Adrenal gland (tissue), 9 donors: ENCODE measurements at regions not wholly inside any gene's neighbourhood (a gene's known extent, or its start where the extent isn't known, plus 50 kb on each side); places are given as distances from the start of the nearest gene placed in this dataset.

Experiments used
- DNase-seq, 7 donors: peaks; one replicate each; pipeline ENCODE4 v3.0.0-alpha.2; 2019 to 2020
- H3K27ac ChIP-seq, 5 donors: fragments of 200-600 bp; sonication (generic) in 4 of 5; 1 replicate in 3 of 5; 2 replicates in 2 of 5; pipeline versions ENCODE4 v1.5.1 to v1.8.0; 2016 to 2020; ENCODE audit warnings: mild to moderate bottlenecking in 1 of 5
- H3K27me3 ChIP-seq: fragments of 200-600 bp; 2 replicates; pipeline ENCODE4 v1.8.0; 2021
- H3K36me3 ChIP-seq, 2 donors: fragments of 200-600 bp; replicated peaks in 1 of 2; 1 replicate in 1 of 2; 2 replicates in 1 of 2; pipeline versions ENCODE4 v1.5.1 to v1.8.0; 2018 to 2022
- H3K4me1 ChIP-seq, 2 donors: fragments of 200-600 bp; replicated peaks in 1 of 2; 1 replicate in 1 of 2; 2 replicates in 1 of 2; pipeline versions ENCODE4 v1.5.1 to v1.8.0; 2018 to 2021
- H3K4me3 ChIP-seq, 4 donors: fragments of 200-600 bp; sonication (generic) in 3 of 4; one replicate each; pipeline ENCODE4 v1.5.1; 2016 to 2018
- H3K9me3 ChIP-seq, 3 donors: fragments of 200-600 bp; sonication (generic) in 1 of 3; replicated peaks in 1 of 3; 1 replicate in 2 of 3; 2 replicates in 1 of 3; pipeline versions ENCODE4 v1.5.1 to v1.8.0; 2016 to 2021
- CTCF ChIP-seq, 6 experiments: fragments of 450-650 bp in 4 of 6; fragments of 200-600 bp in 2 of 6; sonication (generic) in 1 of 6; IDR thresholded peaks; 1 replicate in 5 of 6; 2 replicates in 1 of 6; pipeline versions ENCODE4 v1.5.1 to v1.8.0; 2016 to 2021; ENCODE audit warnings: antibody characterized with exemption in 6 of 6, mild to moderate bottlenecking in 2 of 6, moderate library complexity in 1 of 6
- POLR2A ChIP-seq, 2 donors: fragments of 450-650 bp; IDR thresholded peaks; one replicate each; pipeline ENCODE4 v1.6.1; 2017; ENCODE audit warnings: antibody characterized with exemption in 2 of 2, mild to moderate bottlenecking in 2 of 2, moderate library complexity in 1 of 2
- WGBS, 4 donors: extraction: QIAGEN DNeasy Blood & Tissue Kit in 2 of 4; methylation state at CpG; one replicate each; pipeline versions ENCODE4 v1.1.5 to v1.1.7; 2013 to 2017; 5-methylcytosine and 5-hydroxymethylcytosine counted together
- intact Hi-C, 2 donors: fragments of 100-400 bp; cut with DNase I; formaldehyde crosslinking; loops; one replicate each; pipeline versions ENCODE4 v1.14.1 to v1.15.0; 2022 to 2023
- donor health status: healthy with polysubstance abuse.
- donor health status: Bipolar disorder and iron deficiency.
- donor health status: DM: yes; HTN: yes; CAD: no.
- donor health status: DM: no; HTN: no; CAD: no.
- donor health status: DM: no; HTN: no; CAD: no.

- H3K27ac ChIP-seq = no peak overlapping the region
- H3K4me1 ChIP-seq = peaks cover 0 to 5% of the 10 kb centered on the region in 2 donors
- TF ChIP-seq POLR2A (IDR thresholded peaks at IDR 0.05) (no peak), CTCF (IDR thresholded peaks at IDR 0.05) (no peak)
- H3K36me3 ChIP-seq = no peaks in the 10 kb centered on the region
- no peak for DNase-seq
- intact Hi-C loops = no loop called here
- WGBS, 4 donors = 50 to 78% (median 74%) methylated on average over 1 of the region's 1 CpG
- no peaks in the 10 kb centered on the region for H3K27me3 ChIP-seq
- no peaks in the 10 kb centered on the region for H3K9me3 ChIP-seq
- no peak overlapping the region for H3K4me3 ChIP-seq
Measured at GRCh38 chr3:8147711-8148110, 353.9 kb upstream of the LMCD1 start.

GRCh38 chr3:8152821-8153418, 348.7 kb upstream of the LMCD1 start:
- H3K27ac ChIP-seq = no peak overlapping the region
- no peak for DNase-seq
- H3K4me1 ChIP-seq = no peaks in the 10 kb centered on the region
- H3K4me3 ChIP-seq = no peak overlapping the region
- intact Hi-C loops = no loop called here
- H3K9me3 ChIP-seq = no peaks in the 10 kb centered on the region
- no peaks in the 10 kb centered on the region for H3K36me3 ChIP-seq
- TF ChIP-seq POLR2A (IDR thresholded peaks at IDR 0.05) (no peak), CTCF (IDR thresholded peaks at IDR 0.05) (no peak)
- no peaks in the 10 kb centered on the region for H3K27me3 ChIP-seq
- WGBS, 4 donors = 73 to 79% (median 77%) methylated on average over 6 of the region's 6 CpGs

- intact Hi-C loops = no loop called here
- Histone ChIP-seq H3K36me3 (no peaks in the 10 kb centered on the region), H3K27ac (no peak overlapping the region), H3K27me3 (no peaks in the 10 kb centered on the region), H3K9me3 (no peaks in the 10 kb centered on the region), H3K4me1 (no peaks in the 10 kb centered on the region), H3K4me3 (no peak overlapping the region)
- TF ChIP-seq CTCF (IDR thresholded peaks at IDR 0.05) = no peak
- no peak for TF ChIP-seq POLR2A (IDR thresholded peaks at IDR 0.05)
- no peak for DNase-seq
Measured at GRCh38 chr3:8153800-8154199, 347.8 kb upstream of the LMCD1 start.

GRCh38 chr3:8154617-8155016, 347.0 kb upstream of the LMCD1 start:
- no peak for DNase-seq

More at GRCh38 chr3:8154617-8155016, 347.0 kb upstream of the LMCD1 start:
- no peaks in the 10 kb centered on the region for H3K4me1 ChIP-seq
- intact Hi-C loops = no loop called here
- no peaks in the 10 kb centered on the region for H3K36me3 ChIP-seq
- no peaks in the 10 kb centered on the region for H3K9me3 ChIP-seq
- H3K27ac ChIP-seq = no peak overlapping the region
- WGBS, 4 donors = 57 to 65% (median 61%) methylated on average over 3 of the region's 3 CpGs
- TF ChIP-seq POLR2A (IDR thresholded peaks at IDR 0.05) = no peak
- TF ChIP-seq CTCF (IDR thresholded peaks at IDR 0.05) = no peak
- no peak overlapping the region for H3K4me3 ChIP-seq
- H3K27me3 ChIP-seq = no peaks in the 10 kb centered on the region
